Naive thymus-derived CD8-positive, alpha-beta T cell (primary cell): ENCODE measurements at regions not wholly inside any gene's neighbourhood (a gene's known extent, or its start where the extent isn't known, plus 50 kb on each side); places are given as distances from the start of the nearest gene placed in this dataset.

ENCODE experiments used
- ATAC-seq, 2 donors: fragments of 150-1000 bp; cut with Tn5 transposase in 1 of 2; sonication (Bioruptor Pico), chemical (Tn5 transposase) in 1 of 2; 1 replicate in 1 of 2; 2 replicates in 1 of 2; pipeline ENCODE4 v1.10.0; 2021; ENCODE audit warnings: mild to moderate bottlenecking in 2 of 2, moderate library complexity in 2 of 2
- POLR2A ChIA-PET: fragments of 350-600 bp; sonication (Branson Sonifier 250); formaldehyde crosslinking; loops from one replicate; lab custom pipeline; 2021; ENCODE audit warnings: antibody characterized with exemption; lab: Charles Lee
- DNase-seq, 10 donors: peaks; one replicate each; pipeline versions ENCODE4 v3.0.0 to v3.0.0-alpha.2; 2020 to 2022
- H3K27ac Mint-ChIP-seq, 10 donors: one replicate each; pipeline ENCODE4 v1.8.0; 2020 to 2022; ENCODE audit warnings: mild to moderate bottlenecking in 10 of 10, mixed read lengths in 10 of 10, moderate library complexity in 4 of 10, inconsistent platforms in 1 of 10
- H3K27me3 Mint-ChIP-seq, 5 donors: one replicate each; pipeline ENCODE4 v1.8.0; 2021 to 2022; ENCODE audit warnings: mixed read lengths in 5 of 5
- H3K36me3 Mint-ChIP-seq, 3 donors: one replicate each; pipeline ENCODE4 v1.8.0; 2020 to 2022; ENCODE audit warnings: mixed read lengths in 3 of 3, mild to moderate bottlenecking in 2 of 3, inconsistent platforms in 1 of 3
- H3K4me1 Mint-ChIP-seq, 4 donors: one replicate each; pipeline ENCODE4 v1.8.0; 2021 to 2022; ENCODE audit warnings: mixed read lengths in 4 of 4
- H3K4me3 Mint-ChIP-seq, 10 donors: one replicate each; pipeline ENCODE4 v1.8.0; 2020 to 2022; ENCODE audit warnings: mild to moderate bottlenecking in 10 of 10, mixed read lengths in 10 of 10, moderate library complexity in 6 of 10, inconsistent platforms in 1 of 10
- H3K9me3 Mint-ChIP-seq, 9 donors: one replicate each; pipeline ENCODE4 v1.8.0; 2020 to 2022; ENCODE audit warnings: mixed read lengths in 9 of 9, mild to moderate bottlenecking in 3 of 9, inconsistent platforms in 1 of 9, moderate library complexity in 1 of 9

- Mint-ChIP-seq H3K36me3 (peaks cover 0 to 5% (median 0%) of the 10 kb centered on the region in 3 donors), H3K9me3 (peaks cover 6 to 38% (median 10%) of the 10 kb centered on the region in 9 donors), H3K4me3 (no peak overlapping the region), H3K27ac (no peak overlapping the region), H3K27me3 (no peaks in the 10 kb centered on the region), H3K4me1 (no peaks in the 10 kb centered on the region)
- DNase-seq = no peak
- ATAC-seq = no peak
- POLR2A ChIA-PET = no interaction called here
Observed at GRCh38 chr6:76342611-76343160, 270.2 kb upstream of the IMPG1 start.

- no peak overlapping the region for H3K27ac Mint-ChIP-seq
- no peaks in the 10 kb centered on the region for H3K27me3 Mint-ChIP-seq
- H3K4me3 Mint-ChIP-seq = no peak overlapping the region
- H3K9me3 Mint-ChIP-seq = peaks cover 2 to 41% (median 15%) of the 10 kb centered on the region in 9 donors
- POLR2A ChIA-PET = no interaction called here
- no peaks in the 10 kb centered on the region for H3K36me3 Mint-ChIP-seq
- no peaks in the 10 kb centered on the region for H3K4me1 Mint-ChIP-seq
- DNase-seq (no peak), ATAC-seq (no peak)
Observed at GRCh38 chr6:76330031-76330430, 257.6 kb upstream of the IMPG1 start.

- H3K4me3 Mint-ChIP-seq = no peak overlapping the region
- H3K4me1 Mint-ChIP-seq = no peaks in the 10 kb centered on the region
- H3K27ac Mint-ChIP-seq = no peak overlapping the region
- peaks cover 2 to 20% (median 9%) of the 10 kb centered on the region in 9 donors for H3K9me3 Mint-ChIP-seq
- POLR2A ChIA-PET = no interaction called here
- no peak for ATAC-seq
- no peaks in the 10 kb centered on the region for H3K27me3 Mint-ChIP-seq
- no peak for DNase-seq
- no peaks in the 10 kb centered on the region for H3K36me3 Mint-ChIP-seq
Observed at GRCh38 chr6:76326871-76327270, 254.4 kb upstream of the IMPG1 start.
